Neural progenitor cell (in vitro differentiated cells): ENCODE measurements at regions not wholly inside any gene's neighbourhood (a gene's known extent, or its start where the extent isn't known, plus 50 kb on each side); places are given as distances from the start of the nearest gene placed in this dataset.

Experiments used
- DNase-seq: peaks from one replicate; pipeline ENCODE4 v3.0.0-alpha.2; 2016; ENCODE audit warnings: low spot score
- H2AFZ ChIP-seq: fragments of 200-600 bp; sonication (generic); replicated peaks from 2 replicates; pipeline ENCODE4 v1.6.1; 2016; ENCODE audit warnings: antibody characterized with exemption
- H3F3A ChIP-seq: fragments of 200-600 bp; sonication (generic); 2 replicates; pipeline ENCODE4 v1.6.1; 2016; ENCODE audit warnings: antibody characterized with exemption, low read depth
- H3K27ac ChIP-seq: fragments of 200-600 bp; sonication (generic); 2 replicates; pipeline ENCODE4 v1.5.1; 2016; ENCODE audit warnings: mild to moderate bottlenecking
- H3K27me3 ChIP-seq: fragments of 200-600 bp; sonication (generic); 2 replicates; pipeline ENCODE4 v1.6.1; 2016; ENCODE audit warnings: mild to moderate bottlenecking, moderate library complexity
- H3K36me3 ChIP-seq: fragments of 200-600 bp; sonication (generic); 2 replicates; pipeline ENCODE4 v1.5.1; 2016
- H3K4me1 ChIP-seq: fragments of 200-600 bp; sonication (generic); 2 replicates; pipeline ENCODE4 v1.6.1; 2016; ENCODE audit warnings: mixed run types
- H3K4me2 ChIP-seq: fragments of 200-600 bp; sonication (generic); 2 replicates; pipeline ENCODE4 v1.6.1; 2016
- H3K4me3 ChIP-seq: fragments of 200-600 bp; sonication (generic); 2 replicates; pipeline ENCODE4 v1.5.1; 2016
- H3K79me2 ChIP-seq: fragments of 200-600 bp; sonication (generic); 2 replicates; pipeline ENCODE4 v1.6.1; 2016; ENCODE audit warnings: low read depth
- H3K9ac ChIP-seq: fragments of 200-600 bp; sonication (generic); 2 replicates; pipeline ENCODE4 v1.6.1; 2016
- H3K9me3 ChIP-seq: fragments of 200-600 bp; sonication (generic); 2 replicates; pipeline ENCODE4 v1.5.1; 2016; ENCODE audit warnings: low read depth
- H4K20me1 ChIP-seq: fragments of 200-600 bp; sonication (generic); 2 replicates; pipeline ENCODE4 v1.6.1; 2016; ENCODE audit warnings: low read depth
- H3K27ac Mint-ChIP-seq: 3 replicates; pipeline ENCODE4 v1.8.0; 2021; ENCODE audit warnings: mixed read lengths
- H3K27me3 Mint-ChIP-seq: 2 replicates; pipeline ENCODE4 v1.8.0; 2022; ENCODE audit warnings: low read depth, mild to moderate bottlenecking, inconsistent platforms, moderate library complexity, mixed read lengths; ENCODE audit not compliant: insufficient read depth
- H3K36me3 Mint-ChIP-seq: 3 replicates; pipeline ENCODE4 v1.8.0; 2021; ENCODE audit warnings: mixed read lengths
- H3K4me1 Mint-ChIP-seq: 3 replicates; pipeline ENCODE4 v1.8.0; 2021; ENCODE audit warnings: mixed read lengths
- H3K4me3 Mint-ChIP-seq: 3 replicates; pipeline ENCODE4 v1.8.0; 2021; ENCODE audit warnings: mild to moderate bottlenecking, moderate library complexity, mixed read lengths
- H3K9me3 Mint-ChIP-seq: 3 replicates; pipeline ENCODE4 v1.8.0; 2020; ENCODE audit warnings: mixed read lengths
- EZH2 ChIP-seq: fragments of 200-600 bp; sonication (generic); IDR thresholded peaks from 2 replicates; pipeline ENCODE4 v1.6.1; 2017; ENCODE audit warnings: antibody characterized with exemption, mild to moderate bottlenecking, moderate library complexity
- EZH2phosphoT487 ChIP-seq: fragments of 200-600 bp; sonication (generic); IDR thresholded peaks from 2 replicates; pipeline ENCODE4 v1.6.1; 2017; ENCODE audit warnings: antibody characterized with exemption
- TF ChIP-seq, protein P1 (sequence below): fragments of 200-600 bp; sonication (generic); IDR thresholded peaks from 2 replicates; pipeline ENCODE4 v1.5.1; 2017; ENCODE audit warnings: antibody characterized with exemption, mild to moderate bottlenecking

DNA sequence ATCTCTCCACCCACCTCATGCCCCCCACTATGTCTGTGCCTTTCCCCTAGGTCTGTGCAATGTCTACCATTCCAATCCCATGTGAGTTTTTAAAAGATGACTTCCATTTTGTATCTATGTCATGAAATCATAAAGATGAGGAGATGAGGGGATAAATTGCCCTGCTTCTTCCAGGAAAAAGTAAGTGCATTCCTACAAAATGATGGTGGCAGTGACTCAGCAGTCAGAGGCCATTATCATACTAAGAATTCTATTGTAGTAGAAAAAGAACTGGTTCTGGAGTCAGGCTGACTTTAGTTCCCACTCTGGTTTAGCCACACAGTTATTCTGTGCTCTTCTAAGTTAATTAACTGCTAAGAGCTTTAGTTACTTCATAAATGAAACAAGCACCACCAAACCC lies 89.6 kb upstream of the API5 start:
- no peaks in the 10 kb centered on the region for H3K27me3 ChIP-seq
- H3K27ac ChIP-seq = no peak overlapping the region
- no peaks in the 10 kb centered on the region for H3K36me3 ChIP-seq
- no peaks in the 10 kb centered on the region for H3K79me2 ChIP-seq
- H3F3A ChIP-seq = no peaks in the 10 kb centered on the region
- Mint-ChIP-seq H3K9me3 (no peaks in the 10 kb centered on the region), H3K36me3 (no peaks in the 10 kb centered on the region), H3K27ac (no peak overlapping the region), H3K4me1 (no peaks in the 10 kb centered on the region), H3K4me3 (no peak overlapping the region), H3K27me3 (peaks cover 2% of the 10 kb centered on the region)
- no peak overlapping the region for H2AFZ ChIP-seq
- H3K4me3 ChIP-seq = no peak overlapping the region
- no peak overlapping the region for H3K4me2 ChIP-seq
- no peaks in the 10 kb centered on the region for H4K20me1 ChIP-seq
- H3K9me3 ChIP-seq = no peaks in the 10 kb centered on the region
- no peak for DNase-seq
- TF ChIP-seq, protein P1, sequence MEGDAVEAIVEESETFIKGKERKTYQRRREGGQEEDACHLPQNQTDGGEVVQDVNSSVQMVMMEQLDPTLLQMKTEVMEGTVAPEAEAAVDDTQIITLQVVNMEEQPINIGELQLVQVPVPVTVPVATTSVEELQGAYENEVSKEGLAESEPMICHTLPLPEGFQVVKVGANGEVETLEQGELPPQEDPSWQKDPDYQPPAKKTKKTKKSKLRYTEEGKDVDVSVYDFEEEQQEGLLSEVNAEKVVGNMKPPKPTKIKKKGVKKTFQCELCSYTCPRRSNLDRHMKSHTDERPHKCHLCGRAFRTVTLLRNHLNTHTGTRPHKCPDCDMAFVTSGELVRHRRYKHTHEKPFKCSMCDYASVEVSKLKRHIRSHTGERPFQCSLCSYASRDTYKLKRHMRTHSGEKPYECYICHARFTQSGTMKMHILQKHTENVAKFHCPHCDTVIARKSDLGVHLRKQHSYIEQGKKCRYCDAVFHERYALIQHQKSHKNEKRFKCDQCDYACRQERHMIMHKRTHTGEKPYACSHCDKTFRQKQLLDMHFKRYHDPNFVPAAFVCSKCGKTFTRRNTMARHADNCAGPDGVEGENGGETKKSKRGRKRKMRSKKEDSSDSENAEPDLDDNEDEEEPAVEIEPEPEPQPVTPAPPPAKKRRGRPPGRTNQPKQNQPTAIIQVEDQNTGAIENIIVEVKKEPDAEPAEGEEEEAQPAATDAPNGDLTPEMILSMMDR = no peak
- TF ChIP-seq EZH2phosphoT487 (no peak), EZH2 (no peak)
- H3K9ac ChIP-seq = no peak overlapping the region
- peaks cover 8% of the 10 kb centered on the region for H3K4me1 ChIP-seq

GRCh38 chr11:43223026-43223425 lies 88.8 kb upstream of the API5 start:
- H3K9me3 Mint-ChIP-seq = no peaks in the 10 kb centered on the region
- H3K4me1 Mint-ChIP-seq = no peaks in the 10 kb centered on the region
- Histone ChIP-seq H3K4me1 (peaks cover 8% of the 10 kb centered on the region), H4K20me1 (no peaks in the 10 kb centered on the region), H2AFZ (no peak overlapping the region), H3K9ac (no peak overlapping the region), H3K27ac (no peak overlapping the region), H3K9me3 (no peaks in the 10 kb centered on the region), H3F3A (no peaks in the 10 kb centered on the region), H3K4me2 (no peak overlapping the region), H3K27me3 (no peaks in the 10 kb centered on the region), H3K4me3 (no peak overlapping the region), H3K36me3 (no peaks in the 10 kb centered on the region), H3K79me2 (no peaks in the 10 kb centered on the region)
- H3K36me3 Mint-ChIP-seq = no peaks in the 10 kb centered on the region
- TF ChIP-seq EZH2 (no peak), EZH2phosphoT487 (no peak)
- TF ChIP-seq, protein P1 = no peak
- H3K27ac Mint-ChIP-seq = no peak overlapping the region
- DNase-seq = no peak
- H3K27me3 Mint-ChIP-seq = peaks cover 2% of the 10 kb centered on the region
- no peak overlapping the region for H3K4me3 Mint-ChIP-seq

DNA sequence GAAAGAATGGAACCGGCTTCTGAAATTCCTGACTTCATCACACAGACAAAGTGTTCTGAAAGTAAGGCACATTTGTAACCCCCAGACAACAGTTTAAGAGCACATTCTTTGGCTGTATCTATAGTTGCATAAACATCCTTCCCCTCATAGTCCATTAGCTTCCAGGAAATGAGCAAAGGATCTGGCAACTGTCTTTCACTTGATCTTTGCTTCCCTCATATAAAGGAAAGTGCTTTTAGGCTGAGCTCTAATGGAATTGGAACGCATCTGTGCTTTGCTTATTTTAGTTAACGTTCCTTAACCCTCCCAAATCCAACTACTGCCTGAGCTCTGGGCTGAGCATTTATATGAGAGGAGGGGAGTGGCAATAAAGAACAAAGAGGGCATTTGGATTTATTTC lies 76.9 kb upstream of the API5 start:
- no peak overlapping the region for H3K4me3 ChIP-seq
- TF ChIP-seq, protein P1 = no peak
- no peak for TF ChIP-seq EZH2
- no peak for TF ChIP-seq EZH2phosphoT487
- H3K4me1 ChIP-seq = no peaks in the 10 kb centered on the region
- H3K27me3 ChIP-seq = no peaks in the 10 kb centered on the region
- Mint-ChIP-seq H3K27ac (no peak overlapping the region), H3K27me3 (no peaks in the 10 kb centered on the region), H3K9me3 (peaks cover 5% of the 10 kb centered on the region), H3K36me3 (no peaks in the 10 kb centered on the region), H3K4me3 (no peak overlapping the region), H3K4me1 (no peaks in the 10 kb centered on the region)
- H3K9ac ChIP-seq = no peak overlapping the region
- no peaks in the 10 kb centered on the region for H3K9me3 ChIP-seq
- H3K36me3 ChIP-seq = no peaks in the 10 kb centered on the region
- no peak for DNase-seq
- no peak overlapping the region for H2AFZ ChIP-seq
- no peak overlapping the region for H3K27ac ChIP-seq
- H4K20me1 ChIP-seq = no peaks in the 10 kb centered on the region
- H3F3A ChIP-seq = no peaks in the 10 kb centered on the region
- no peaks in the 10 kb centered on the region for H3K79me2 ChIP-seq
- H3K4me2 ChIP-seq = no peak overlapping the region

DNA sequence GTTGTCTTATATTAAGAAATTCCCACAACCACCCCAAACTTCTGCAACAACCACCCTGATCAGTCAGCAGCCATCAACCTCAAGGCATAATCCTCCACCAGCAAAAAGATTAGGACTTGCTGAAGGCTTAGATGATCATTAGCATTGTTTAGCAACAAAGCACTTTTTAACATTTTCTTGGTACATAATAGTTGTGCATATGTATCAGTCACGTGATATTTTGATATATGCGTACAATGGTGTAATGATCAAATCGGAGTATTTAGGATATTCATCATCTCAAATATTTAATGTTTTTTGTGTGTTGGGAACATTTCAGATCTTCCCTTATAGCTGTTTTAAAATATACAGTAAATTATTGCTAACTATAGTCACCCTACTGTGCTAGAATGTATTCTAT lies 73.5 kb upstream of the API5 start:
- H4K20me1 ChIP-seq = no peaks in the 10 kb centered on the region
- H3K9me3 ChIP-seq = no peaks in the 10 kb centered on the region
- H3K4me1 Mint-ChIP-seq = no peaks in the 10 kb centered on the region
- TF ChIP-seq EZH2phosphoT487 (no peak), EZH2 (no peak)
- TF ChIP-seq, protein P1 = no peak
- H3K4me2 ChIP-seq = no peak overlapping the region
- no peak overlapping the region for H3K27ac ChIP-seq
- no peak for DNase-seq
- H3K36me3 ChIP-seq = no peaks in the 10 kb centered on the region
- H3K27me3 ChIP-seq = no peaks in the 10 kb centered on the region
- no peaks in the 10 kb centered on the region for H3K36me3 Mint-ChIP-seq
- H3K9ac ChIP-seq = no peak overlapping the region
- H2AFZ ChIP-seq = no peak overlapping the region
- no peaks in the 10 kb centered on the region for H3K4me1 ChIP-seq
- no peak overlapping the region for H3K27ac Mint-ChIP-seq
- H3K27me3 Mint-ChIP-seq = no peaks in the 10 kb centered on the region
- H3K79me2 ChIP-seq = no peaks in the 10 kb centered on the region
- no peaks in the 10 kb centered on the region for H3F3A ChIP-seq
- no peak overlapping the region for H3K4me3 Mint-ChIP-seq
- H3K4me3 ChIP-seq = no peak overlapping the region
- H3K9me3 Mint-ChIP-seq = peaks cover 5% of the 10 kb centered on the region
